H4 (cell line): ENCODE measurements at regions not wholly inside any gene's neighbourhood (a gene's known extent, or its start where the extent isn't known, plus 50 kb on each side); places are given as distances from the start of the nearest gene placed in this dataset.
"Not testable (repeated sequence)": the region's sequence is repeated elsewhere in the genome, so short reads cannot be mapped to it uniquely, and the experiment has no call there.

Experiments
- DNase-seq: peaks from one replicate; pipeline ENCODE4 v3.0.0-alpha.2; 2015; ENCODE audit warnings: low spot score

GRCh38 chr7:24052572-24053260 lies 231.3 kb upstream of the NPY start:
- peak; percentile 96 for DNase-seq

- no peak for DNase-seq
Observed at GRCh38 chr7:24054236-24054635, 229.8 kb upstream of the NPY start.

GRCh38 chr7:24057243-24057642 lies 226.7 kb upstream of the NPY start:
- DNase-seq: no peak

- no peak for DNase-seq
Observed at GRCh38 chr7:24058953-24059352, 225.0 kb upstream of the NPY start.

- no peak for DNase-seq
Observed at GRCh38 chr7:24059775-24060174, 224.2 kb upstream of the NPY start.

GRCh38 chr7:24063721-24064120 lies 220.3 kb upstream of the NPY start:
- no peak for DNase-seq

- DNase-seq: no peak
Observed at GRCh38 chr7:24069751-24070150, 214.2 kb upstream of the NPY start.

- no peak for DNase-seq
Observed at GRCh38 chr7:24073651-24074420, 210.2 kb upstream of the NPY start.

GRCh38 chr7:24075426-24075810 lies 208.6 kb upstream of the NPY start:
- DNase-seq: peak; percentile 49

- no peak for DNase-seq
Observed at GRCh38 chr7:24082826-24083225, 201.2 kb upstream of the NPY start.

- DNase-seq: no peak
Observed at GRCh38 chr7:24102988-24103387, 181.0 kb upstream of the NPY start.

GRCh38 chr7:24108906-24109376 lies 175.0 kb upstream of the NPY start:
- DNase-seq: no peak

- no peak for DNase-seq
Observed at GRCh38 chr7:24110056-24110455, 173.9 kb upstream of the NPY start.

GRCh38 chr7:24113506-24113905 lies 170.5 kb upstream of the NPY start:
- DNase-seq: no peak

GRCh38 chr7:24115661-24116060 lies 168.3 kb upstream of the NPY start:
- no peak for DNase-seq

- DNase-seq: not testable (repeated sequence)
Observed at GRCh38 chr7:24117903-24118499, 166.0 kb upstream of the NPY start.

- DNase-seq: no peak
Observed at GRCh38 chr7:24119852-24120251, 164.1 kb upstream of the NPY start.

GRCh38 chr7:24123076-24123475 lies 160.9 kb upstream of the NPY start:
- peak; percentile 46 for DNase-seq

GRCh38 chr7:24125765-24126164 lies 158.2 kb upstream of the NPY start:
- no peak for DNase-seq

GRCh38 chr7:24127930-24128329 lies 156.1 kb upstream of the NPY start:
- DNase-seq: no peak

- DNase-seq: no peak
Observed at GRCh38 chr7:24129597-24129996, 154.4 kb upstream of the NPY start.

GRCh38 chr7:24130631-24131030 lies 153.4 kb upstream of the NPY start:
- DNase-seq: no peak

- DNase-seq: no peak
Observed at GRCh38 chr7:24133691-24134090, 150.3 kb upstream of the NPY start.
